Peyer's patch (tissue), 4 donors: ENCODE measurements at regions not wholly inside any gene's neighbourhood (a gene's known extent, or its start where the extent isn't known, plus 50 kb on each side); places are given as distances from the start of the nearest gene placed in this dataset.

Experiments used
- DNase-seq, 3 donors: peaks; one replicate each; pipeline ENCODE4 v3.0.0-alpha.2; 2017 to 2019
- H3K27ac ChIP-seq, 4 donors: fragments of 200-600 bp; sonication (generic); one replicate each; pipeline ENCODE4 v1.5.1; 2016 to 2019
- H3K27me3 ChIP-seq, 2 donors: fragments of 200-600 bp; sonication (generic); one replicate each; pipeline ENCODE4 v1.5.1; 2019
- H3K36me3 ChIP-seq, 3 donors: fragments of 200-600 bp; sonication (generic); one replicate each; pipeline ENCODE4 v1.5.1; 2016 to 2019
- H3K4me1 ChIP-seq, 4 donors: fragments of 200-600 bp; sonication (generic); one replicate each; pipeline ENCODE4 v1.5.1; 2016 to 2019
- H3K4me3 ChIP-seq, 4 donors: fragments of 200-600 bp; sonication (generic); 1 replicate in 3 of 4; 2 replicates in 1 of 4; pipeline ENCODE4 v1.5.1; 2016 to 2019; ENCODE audit warnings: mild to moderate bottlenecking in 1 of 4
- H3K9me3 ChIP-seq, 4 donors: fragments of 200-600 bp; sonication (generic); one replicate each; pipeline ENCODE4 v1.5.1; 2016 to 2019; ENCODE audit warnings: mild to moderate bottlenecking in 1 of 4
- CTCF ChIP-seq, 6 experiments: fragments of 450-650 bp in 4 of 6; fragments of 200-600 bp in 2 of 6; sonication (generic) in 1 of 6; IDR thresholded peaks; one replicate each; pipeline ENCODE4 v1.5.1; 2017 to 2019; ENCODE audit warnings: antibody characterized with exemption in 6 of 6, mild to moderate bottlenecking in 3 of 6, moderate library complexity in 1 of 6
- POLR2A ChIP-seq, 2 donors: fragments of 450-650 bp; IDR thresholded peaks; one replicate each; pipeline ENCODE4 v1.5.1; 2017; ENCODE audit warnings: antibody characterized with exemption in 2 of 2, mild to moderate bottlenecking in 2 of 2, moderate library complexity in 2 of 2

- no peak overlapping the region for H3K27ac ChIP-seq
- H3K4me3 ChIP-seq = no peak overlapping the region
- DNase-seq = no peak
- H3K9me3 ChIP-seq = no peaks in the 10 kb centered on the region
- H3K27me3 ChIP-seq = no peaks in the 10 kb centered on the region
- no peaks in the 10 kb centered on the region for H3K36me3 ChIP-seq
- no peaks in the 10 kb centered on the region for H3K4me1 ChIP-seq
- TF ChIP-seq POLR2A (IDR thresholded peaks at IDR 0.05) (no peak), CTCF (IDR thresholded peaks at IDR 0.05) (no peak)
Measured at GRCh38 chr5:90020575-90021538, 388.7 kb downstream of the CETN3 start.

DNA sequence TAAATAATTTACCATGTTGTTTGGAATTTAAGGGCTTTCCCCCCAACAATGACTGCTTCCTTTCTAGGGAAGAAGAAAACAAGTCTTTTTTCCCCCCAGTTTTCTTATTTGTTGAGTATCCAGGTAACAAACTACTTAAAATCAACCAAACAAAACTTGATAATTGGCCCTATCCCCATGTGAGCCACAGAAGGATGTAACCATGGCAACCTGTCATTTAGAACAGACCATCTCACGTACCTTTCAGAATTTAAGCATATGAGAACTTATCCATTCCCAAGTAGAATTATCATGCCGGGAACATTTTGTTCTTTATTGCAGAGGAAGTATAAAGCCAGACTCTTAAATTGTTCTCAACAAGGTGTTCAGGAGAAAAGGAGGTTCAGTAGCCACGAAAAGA, 392.3 kb downstream of the CETN3 start:
- Histone ChIP-seq H3K4me1 (no peaks in the 10 kb centered on the region), H3K27ac (no peak overlapping the region), H3K9me3 (no peaks in the 10 kb centered on the region), H3K27me3 (no peaks in the 10 kb centered on the region), H3K4me3 (no peak overlapping the region), H3K36me3 (no peaks in the 10 kb centered on the region)
- no peak for TF ChIP-seq POLR2A (IDR thresholded peaks at IDR 0.05)
- no peak for TF ChIP-seq CTCF (IDR thresholded peaks at IDR 0.05)
- no peak for DNase-seq

- no peak for TF ChIP-seq POLR2A (IDR thresholded peaks at IDR 0.05)
- no peak for DNase-seq
Measured at GRCh38 chr5:90015584-90016018, 394.0 kb downstream of the CETN3 start.

DNA sequence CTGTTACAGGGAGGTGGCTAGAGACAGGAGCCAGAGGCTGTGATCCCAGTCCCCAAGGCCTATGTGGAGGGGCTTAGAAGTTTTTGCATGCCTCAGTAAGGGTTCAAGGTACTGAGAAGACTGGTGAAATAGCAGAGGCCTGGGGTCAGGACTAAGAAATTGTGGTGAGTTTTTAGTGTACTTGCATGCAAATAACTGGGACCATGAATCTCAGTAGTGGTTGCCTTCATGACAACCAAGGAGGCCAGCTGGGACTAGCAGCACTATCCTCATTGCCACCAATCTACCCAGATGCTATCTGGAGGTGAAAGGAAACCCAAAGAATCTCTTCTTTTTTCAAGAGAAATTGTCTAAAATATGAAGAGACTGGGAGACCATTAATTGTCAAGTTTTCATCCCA, 395.1 kb downstream of the CETN3 start:
- Histone ChIP-seq H3K36me3 (no peaks in the 10 kb centered on the region), H3K27ac (no peak overlapping the region), H3K4me1 (no peaks in the 10 kb centered on the region), H3K27me3 (no peaks in the 10 kb centered on the region), H3K9me3 (no peaks in the 10 kb centered on the region), H3K4me3 (no peak overlapping the region)
- no peak for DNase-seq
- TF ChIP-seq CTCF (IDR thresholded peaks at IDR 0.05) (no peak), POLR2A (IDR thresholded peaks at IDR 0.05) (no peak)

More at GRCh38 chr5:90015584-90016018, 394.0 kb downstream of the CETN3 start:
- no peaks in the 10 kb centered on the region for H3K4me1 ChIP-seq
- H3K9me3 ChIP-seq = no peaks in the 10 kb centered on the region
- H3K4me3 ChIP-seq = no peak overlapping the region
- H3K27ac ChIP-seq = no peak overlapping the region
- H3K27me3 ChIP-seq = no peaks in the 10 kb centered on the region
- H3K36me3 ChIP-seq = no peaks in the 10 kb centered on the region

DNA sequence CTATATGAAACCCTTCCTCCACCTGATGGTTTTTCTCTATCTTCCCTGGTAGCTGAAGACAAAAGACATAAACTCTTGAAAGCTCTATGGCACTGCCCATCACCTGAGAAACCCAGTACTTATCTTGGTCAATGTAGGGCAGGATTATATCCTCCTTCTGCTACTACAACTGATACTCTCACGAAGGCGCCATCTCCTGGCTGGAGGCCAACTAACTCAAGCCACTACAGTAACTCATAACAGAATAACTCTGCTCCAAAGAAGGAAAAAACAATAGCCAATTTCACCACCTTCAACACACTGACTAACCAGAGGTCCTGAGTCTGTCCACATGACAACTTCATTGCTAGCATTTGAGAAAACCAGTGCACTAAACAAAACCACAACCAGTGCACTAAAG, 409.2 kb downstream of the CETN3 start:
- H3K36me3 ChIP-seq = no peaks in the 10 kb centered on the region
- no peak for DNase-seq
- TF ChIP-seq POLR2A (IDR thresholded peaks at IDR 0.05) (no peak), CTCF (IDR thresholded peaks at IDR 0.05) (no peak)
- H3K4me3 ChIP-seq = no peak overlapping the region
- H3K27me3 ChIP-seq = no peaks in the 10 kb centered on the region
- peaks cover 0 to 5% (median 0%) of the 10 kb centered on the region in 4 donors for H3K4me1 ChIP-seq
- H3K9me3 ChIP-seq = no peaks in the 10 kb centered on the region
- no peak overlapping the region for H3K27ac ChIP-seq

DNA sequence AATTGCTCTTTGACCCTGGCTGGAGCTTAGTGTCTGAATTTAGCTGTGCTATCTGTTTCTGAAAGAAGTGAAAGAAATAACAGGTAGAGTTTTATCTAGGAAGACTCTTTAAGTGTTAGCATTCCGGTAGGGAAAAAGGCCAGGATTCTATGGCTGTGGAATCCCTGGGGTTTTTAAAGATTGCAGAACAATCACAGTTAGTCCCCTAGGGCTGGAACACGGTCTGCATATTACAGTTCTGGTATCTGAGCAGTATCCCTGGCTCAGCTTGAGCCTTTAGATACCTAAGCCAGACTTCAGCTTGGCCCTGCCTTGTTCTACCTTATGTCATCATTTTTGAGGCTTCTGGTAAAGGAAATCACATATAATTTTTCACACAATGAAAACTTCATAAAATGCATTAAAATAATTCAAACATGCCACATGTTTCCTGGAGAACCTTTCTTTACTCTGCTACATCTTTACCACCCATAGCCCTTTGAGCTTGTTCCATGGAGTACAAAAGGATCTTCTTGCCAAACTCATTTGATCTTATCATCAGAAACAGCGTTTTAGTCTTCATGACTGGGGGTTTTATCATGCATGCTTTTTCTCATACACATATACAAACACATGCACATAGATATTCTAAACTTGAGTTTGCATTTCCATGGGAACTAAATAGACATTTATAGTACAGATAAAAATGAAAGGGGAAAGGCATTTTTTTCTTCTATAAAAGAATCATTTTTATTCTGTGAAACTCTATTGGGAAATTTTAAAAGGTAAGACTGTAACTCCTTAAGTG, 410.8 kb downstream of the CETN3 start:
- Histone ChIP-seq H3K27ac (no peak overlapping the region), H3K9me3 (no peaks in the 10 kb centered on the region), H3K4me3 (no peak overlapping the region), H3K27me3 (no peaks in the 10 kb centered on the region), H3K36me3 (no peaks in the 10 kb centered on the region), H3K4me1 (peaks cover 0 to 5% (median 0%) of the 10 kb centered on the region in 4 donors)
- TF ChIP-seq POLR2A (IDR thresholded peaks at IDR 0.05) (no peak), CTCF (IDR thresholded peaks at IDR 0.05) (no peak)
- no peak for DNase-seq
